HG02588 (cell line): ENCODE measurements at regions not wholly inside any gene's neighbourhood (a gene's known extent, or its start where the extent isn't known, plus 50 kb on each side); places are given as distances from the start of the nearest gene placed in this dataset.

Source experiments
- ATAC-seq: cut with Tn5 transposase; IDR thresholded peaks from one replicate; pipeline ENCODE4 v1.9.1; 2021; ENCODE audit warnings: mild to moderate bottlenecking, moderate library complexity; ENCODE audit not compliant: unreplicated experiment

- ATAC-seq = no peak
Measured at GRCh38 chr5:3883040-3883439, 287.4 kb downstream of the IRX1 start.

- ATAC-seq = no peak
Measured at GRCh38 chr5:3886524-3887451, 291.2 kb downstream of the IRX1 start.

- no peak for ATAC-seq
Measured at GRCh38 chr5:3888310-3888709, 292.7 kb downstream of the IRX1 start.

- no peak for ATAC-seq
Measured at GRCh38 chr5:3889412-3890142, 293.9 kb downstream of the IRX1 start.

- no peak for ATAC-seq
Measured at GRCh38 chr5:3891113-3891512, 295.5 kb downstream of the IRX1 start.

- no peak for ATAC-seq
Measured at GRCh38 chr5:3893527-3893926, 297.9 kb downstream of the IRX1 start.

- no peak for ATAC-seq
Measured at GRCh38 chr5:3893975-3894374, 298.3 kb downstream of the IRX1 start.

- ATAC-seq = no peak
Measured at GRCh38 chr5:3896098-3896497, 300.5 kb downstream of the IRX1 start.

- ATAC-seq = no peak
Measured at GRCh38 chr5:3899093-3899492, 303.5 kb downstream of the IRX1 start.

GRCh38 chr5:3904584-3904983 lies 309.0 kb downstream of the IRX1 start:
- ATAC-seq = no peak

GRCh38 chr5:3905031-3905430 lies 309.4 kb downstream of the IRX1 start:
- no peak for ATAC-seq

- no peak for ATAC-seq
Measured at GRCh38 chr5:3905521-3905920, 309.9 kb downstream of the IRX1 start.

GRCh38 chr5:3911111-3911510 lies 315.5 kb downstream of the IRX1 start:
- ATAC-seq = no peak

GRCh38 chr5:3911773-3912172 lies 316.1 kb downstream of the IRX1 start:
- no peak for ATAC-seq

- ATAC-seq = no peak
Measured at GRCh38 chr5:3912790-3913189, 317.2 kb downstream of the IRX1 start.

- ATAC-seq = no peak
Measured at GRCh38 chr5:3913279-3913678, 317.6 kb downstream of the IRX1 start.

GRCh38 chr5:3925022-3925421 lies 329.4 kb downstream of the IRX1 start:
- no peak for ATAC-seq

GRCh38 chr5:3925935-3926334 lies 330.3 kb downstream of the IRX1 start:
- no peak for ATAC-seq

- no peak for ATAC-seq
Measured at GRCh38 chr5:3929799-3930198, 334.2 kb downstream of the IRX1 start.

- no peak for ATAC-seq
Measured at GRCh38 chr5:3931976-3932375, 336.3 kb downstream of the IRX1 start.

GRCh38 chr5:3933536-3933935 lies 337.9 kb downstream of the IRX1 start:
- ATAC-seq = no peak

- no peak for ATAC-seq
Measured at GRCh38 chr5:3933966-3934365, 338.3 kb downstream of the IRX1 start.
